ENCODE measurements at regions not wholly inside any gene's neighbourhood (a gene's known extent, or its start where the extent isn't known, plus 50 kb on each side); places are given as distances from the start of the nearest gene placed in this dataset.

- DNase-seq, result no peak
Observed at GRCh38 chr22:48805516-48805915, 1022.2 kb downstream of the BRD1 start.

- no peak for DNase-seq
Observed at GRCh38 chr22:48804811-48805301, 1022.8 kb downstream of the BRD1 start.

- no peak for DNase-seq
Observed at GRCh38 chr22:48803948-48804810, 1023.5 kb downstream of the BRD1 start.

- DNase-seq, result no peak
Observed at GRCh38 chr22:48803171-48803947, 1024.3 kb downstream of the BRD1 start.

GRCh38 chr22:48802576-48802975 lies 1025.1 kb downstream of the BRD1 start:
- DNase-seq, result no peak

- DNase-seq, result no peak
Observed at GRCh38 chr22:48800886-48801607, 1026.6 kb downstream of the BRD1 start.

GRCh38 chr22:48800036-48800885 lies 1027.4 kb downstream of the BRD1 start:
- no peak for DNase-seq

GRCh38 chr22:48799227-48799970 lies 1028.3 kb downstream of the BRD1 start:
- no peak for DNase-seq

GRCh38 chr22:48798281-48799226 lies 1029.1 kb downstream of the BRD1 start:
- no peak for DNase-seq

GRCh38 chr22:48797731-48798130 lies 1029.9 kb downstream of the BRD1 start:
- no peak for DNase-seq

GRCh38 chr22:48796310-48797015 lies 1031.2 kb downstream of the BRD1 start:
- DNase-seq, result no peak

GRCh38 chr22:48795664-48796063 lies 1032.0 kb downstream of the BRD1 start:
- peak; percentile 72 for DNase-seq

GRCh38 chr22:48794906-48795305 lies 1032.8 kb downstream of the BRD1 start:
- no peak for DNase-seq

GRCh38 chr22:48793949-48794348 lies 1033.7 kb downstream of the BRD1 start:
- no peak for DNase-seq

GRCh38 chr22:48786679-48786996 lies 1041.0 kb downstream of the BRD1 start:
- no peak for DNase-seq

GRCh38 chr22:48785792-48786678 lies 1041.6 kb downstream of the BRD1 start:
- DNase-seq, result no peak

GRCh38 chr22:48784701-48785503 lies 1042.8 kb downstream of the BRD1 start:
- DNase-seq, result no peak

- DNase-seq, result no peak
Observed at GRCh38 chr22:48783821-48784266, 1043.8 kb downstream of the BRD1 start.

All from NCI-H2171 (cell line).